GM15510 (cell line): ENCODE measurements at regions not wholly inside any gene's neighbourhood (a gene's known extent, or its start where the extent isn't known, plus 50 kb on each side); places are given as distances from the start of the nearest gene placed in this dataset.

Experiments
- POLR2A ChIP-seq: IDR thresholded peaks from 3 replicates; pipeline ENCODE4 v1.6.1; 2011; ENCODE audit warnings: borderline replicate concordance; ENCODE audit not compliant: insufficient read length; ENCODE audit errors: extremely low read depth

GRCh38 chr16:86165479-86165878 lies 266.5 kb downstream of the IRF8 start:
- TF ChIP-seq POLR2A, result no peak

DNA sequence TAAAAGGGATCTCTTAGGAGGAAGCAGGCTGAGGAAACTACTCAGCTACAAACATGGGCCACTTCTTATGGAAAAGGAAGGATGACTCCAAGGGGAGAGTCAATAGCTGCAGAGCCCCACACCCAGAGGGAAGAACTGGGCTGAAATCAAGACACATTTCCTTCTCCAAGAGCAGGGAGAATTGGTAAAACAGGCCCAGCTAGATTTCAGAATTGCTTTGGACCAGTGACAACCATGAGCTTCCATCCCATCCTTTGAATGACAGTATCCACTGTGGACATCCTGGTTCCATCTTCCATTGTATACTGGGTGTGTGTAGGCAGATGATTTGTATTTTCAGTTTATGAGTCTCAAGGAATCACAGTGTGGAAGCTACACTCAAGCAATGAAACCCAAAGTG lies 267.5 kb downstream of the IRF8 start:
- TF ChIP-seq POLR2A, result no peak

DNA sequence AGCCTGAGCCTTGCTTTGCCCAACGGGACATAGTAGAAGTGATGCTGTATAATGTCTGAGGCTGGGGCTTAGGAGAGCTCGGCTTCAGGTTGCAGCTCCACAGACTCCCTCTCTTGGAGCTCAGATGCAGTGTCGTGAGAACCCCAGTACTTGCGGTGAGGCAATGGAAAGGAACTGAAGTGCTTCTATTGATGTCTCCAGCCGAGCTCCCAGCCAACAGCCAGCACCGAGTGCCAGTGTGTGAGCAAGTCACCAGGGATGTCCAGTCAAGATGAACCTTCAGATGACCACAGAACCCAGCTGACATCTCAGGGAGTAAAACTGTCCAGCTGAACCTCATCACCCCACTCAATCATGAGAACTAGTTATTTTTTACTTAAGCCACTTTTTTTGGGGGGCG lies 268.1 kb downstream of the IRF8 start:
- no peak for TF ChIP-seq POLR2A

DNA sequence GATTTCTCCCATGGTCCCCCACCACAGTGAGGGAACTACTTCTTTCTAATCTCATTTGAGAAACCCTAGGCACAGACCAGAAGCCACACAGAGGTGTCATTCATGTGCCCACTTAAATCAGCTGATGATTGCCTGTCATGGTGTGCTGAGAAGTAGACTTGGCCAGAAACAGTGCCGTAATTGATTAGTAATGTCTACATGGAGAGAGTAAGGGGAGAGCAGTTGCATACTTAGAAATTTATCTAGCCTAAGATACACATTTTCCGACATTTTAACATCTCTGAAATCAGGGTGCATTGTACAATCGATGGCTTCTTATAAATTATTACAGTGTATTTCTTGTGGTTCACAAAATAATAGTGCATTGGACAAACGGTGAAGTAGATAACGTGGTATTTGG lies 271.8 kb downstream of the IRF8 start:
- TF ChIP-seq POLR2A, result no peak

GRCh38 chr16:86171329-86171728 lies 272.4 kb downstream of the IRF8 start:
- no peak for TF ChIP-seq POLR2A

- TF ChIP-seq POLR2A, result no peak
Observed at GRCh38 chr16:86175816-86176215, 276.9 kb downstream of the IRF8 start.

DNA sequence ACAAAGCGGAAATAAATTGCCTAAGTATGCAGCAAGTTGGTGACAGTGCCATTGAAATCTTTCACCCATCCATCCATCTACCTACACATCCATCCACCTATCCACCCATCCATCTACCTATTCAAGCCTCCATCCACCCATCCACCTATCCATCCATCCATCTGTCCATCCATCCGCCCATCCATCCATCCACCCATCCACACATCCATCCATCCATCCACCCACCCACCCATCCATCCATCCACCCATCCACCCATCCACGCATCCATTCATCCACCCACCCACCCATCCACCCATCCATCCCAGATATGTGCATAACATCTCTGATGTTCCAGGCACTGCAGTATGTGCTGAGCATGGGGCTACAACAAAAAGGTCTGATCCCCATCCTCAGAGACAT lies 277.5 kb downstream of the IRF8 start:
- TF ChIP-seq POLR2A, result no peak

DNA sequence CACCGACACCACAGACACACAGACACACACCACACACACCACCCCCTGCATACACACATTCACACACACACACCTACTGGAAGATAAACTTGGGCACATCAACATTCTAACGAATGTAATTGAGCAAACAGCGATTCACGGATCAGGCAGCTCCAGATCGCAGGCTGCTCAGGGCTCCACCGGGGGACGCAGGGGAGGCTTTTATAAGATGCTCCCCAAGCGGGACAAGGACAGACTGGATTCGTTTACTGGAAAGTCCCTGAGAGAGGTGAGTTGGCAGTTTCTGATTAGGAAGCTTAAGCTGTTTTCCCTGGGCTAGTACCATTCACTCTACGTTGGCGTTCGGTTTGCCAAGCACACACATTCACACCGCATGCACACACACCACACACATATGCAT lies 281.3 kb downstream of the IRF8 start:
- TF ChIP-seq POLR2A, result no peak

DNA sequence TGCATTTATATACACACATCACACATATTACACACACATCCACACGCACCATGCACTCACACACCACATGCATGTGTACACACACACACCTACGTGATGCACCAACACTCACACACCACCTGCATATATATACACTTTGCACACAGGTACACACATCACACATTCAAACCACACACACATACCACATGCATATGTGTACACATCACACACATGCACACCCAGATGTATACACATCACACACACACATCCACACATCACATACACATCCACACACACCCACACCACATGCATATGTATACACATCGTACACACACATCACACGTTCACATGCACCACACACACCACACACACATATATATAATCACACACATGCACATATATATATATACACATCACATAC lies 281.8 kb downstream of the IRF8 start:
- no peak for TF ChIP-seq POLR2A

DNA sequence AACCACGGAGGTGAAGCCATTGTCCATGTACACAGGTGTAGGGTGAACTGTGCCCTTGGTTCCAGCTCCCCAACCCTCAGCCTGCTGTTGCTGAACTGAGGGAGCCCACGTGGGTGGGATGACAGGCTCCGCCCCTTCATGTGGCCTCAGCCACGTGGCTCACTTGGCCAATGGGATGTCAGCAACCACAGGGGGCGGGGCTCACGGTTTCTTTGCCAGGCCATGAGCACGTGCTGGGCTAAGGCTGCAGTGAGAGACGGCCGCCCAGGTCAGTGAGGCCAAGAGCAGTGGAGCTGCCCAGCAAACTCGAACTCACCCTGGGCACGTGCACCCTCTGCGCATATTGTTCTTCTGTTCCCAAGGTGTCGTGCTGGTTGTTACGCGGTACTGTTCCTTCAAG lies 282.6 kb downstream of the IRF8 start:
- no peak for TF ChIP-seq POLR2A

DNA sequence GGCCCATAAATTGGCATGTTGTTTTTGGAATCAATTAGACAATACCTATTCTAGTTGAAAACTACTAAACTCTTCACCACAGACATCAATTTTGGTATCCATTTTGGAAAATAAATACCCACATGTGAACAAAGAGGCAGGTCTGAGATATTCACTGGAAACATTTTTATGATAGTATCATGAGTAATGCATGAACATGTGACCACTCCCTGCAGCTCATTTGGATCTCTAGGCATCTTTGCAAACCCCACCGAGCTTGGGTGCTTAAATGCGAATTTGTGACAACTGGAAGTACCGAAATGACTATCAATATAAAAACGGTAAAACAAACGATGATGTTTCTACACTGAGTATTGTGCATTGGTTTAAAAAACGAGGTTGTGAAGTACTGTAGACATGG lies 285.2 kb downstream of the IRF8 start:
- no peak for TF ChIP-seq POLR2A

GRCh38 chr16:86185089-86185488 lies 286.1 kb downstream of the IRF8 start:
- no peak for TF ChIP-seq POLR2A

DNA sequence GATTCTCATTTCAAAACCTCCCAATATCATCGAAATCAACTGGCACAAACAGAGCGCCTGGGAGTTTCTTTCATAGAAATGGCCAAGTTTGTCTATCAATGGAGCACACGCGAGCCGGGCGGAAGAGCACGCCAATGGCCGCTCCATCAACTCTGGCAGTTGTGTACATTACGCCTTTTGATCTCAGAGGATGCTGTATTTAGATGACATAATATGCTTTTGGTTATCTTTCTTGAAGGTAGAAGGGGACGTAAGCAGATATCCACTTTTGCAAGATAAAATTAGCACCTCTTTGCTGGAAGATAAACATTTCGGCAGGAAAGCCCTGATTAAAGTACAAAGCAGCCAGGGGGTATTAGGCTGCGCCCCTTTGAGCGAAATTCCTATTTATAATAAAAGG lies 287.4 kb downstream of the IRF8 start:
- TF ChIP-seq POLR2A, result no peak

- no peak for TF ChIP-seq POLR2A
Observed at GRCh38 chr16:86189934-86190333, 291.0 kb downstream of the IRF8 start.

- no peak for TF ChIP-seq POLR2A
Observed at GRCh38 chr16:86191663-86192062, 292.7 kb downstream of the IRF8 start.

DNA sequence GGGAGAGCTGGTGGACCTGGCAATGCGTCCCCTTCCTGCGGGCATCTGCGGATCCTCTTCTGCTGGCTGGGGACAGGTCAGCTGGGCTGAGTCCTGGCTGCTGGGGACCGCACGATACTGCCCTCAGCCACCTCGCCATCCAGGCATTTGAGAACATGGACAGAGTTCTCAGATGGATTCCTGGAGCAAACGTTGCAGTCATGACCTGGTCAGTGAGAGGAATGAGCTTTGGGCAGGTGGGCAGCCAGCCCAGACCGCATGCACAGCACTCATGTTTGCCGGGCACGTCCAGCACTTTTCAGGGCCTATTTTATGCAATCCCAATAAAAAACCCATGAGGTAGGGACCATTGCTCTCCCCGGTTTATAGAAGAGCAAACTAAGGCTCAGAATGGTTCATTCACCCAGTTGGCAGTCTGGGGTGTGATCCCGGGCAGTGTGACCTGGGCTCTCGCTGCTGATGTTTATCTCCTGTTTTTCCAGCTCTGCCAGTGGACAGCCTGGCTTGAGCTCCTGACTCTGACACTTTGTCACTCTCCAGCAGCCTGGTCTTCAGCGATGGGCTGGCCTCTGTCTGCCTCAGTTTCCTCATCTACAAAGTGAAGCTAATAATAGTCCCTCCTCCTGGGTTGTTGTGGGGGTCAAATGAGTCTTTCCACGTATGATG lies 294.7 kb downstream of the IRF8 start:
- TF ChIP-seq POLR2A, result no peak
